IMR-90 (cell line): ENCODE measurements at regions not wholly inside any gene's neighbourhood (a gene's known extent, or its start where the extent isn't known, plus 50 kb on each side); places are given as distances from the start of the nearest gene placed in this dataset.

Experiments
- ATAC-seq: fragments of 200-7000 bp; cut with Tn5 transposase; 2 replicates; pipeline ENCODE4 v1.9.1; 2020; ENCODE audit warnings: low read depth, mild to moderate bottlenecking, moderate library complexity
- BruUV-seq: library from RNA; stranded (reverse); fragments of 400-500 nt; replicated peaks from 2 replicates; lab custom pipeline; 2021; lab: Mats Ljungman, UMichigan
- CTCF ChIA-PET: fragments of 300-600 bp; formaldehyde crosslinking; extraction: SDS; loops from one replicate; lab custom pipeline; 2021; ENCODE audit warnings: antibody characterized with exemption; lab: Yijun Ruan, JAX
- POLR2A ChIA-PET: fragments of 300-600 bp; sonication (Branson Sonifier 250); formaldehyde crosslinking; loops from one replicate; lab custom pipeline; 2022; ENCODE audit warnings: antibody characterized with exemption; ENCODE audit not compliant: unreplicated experiment; lab: Charles Lee
- DNase-seq: peaks from one replicate; pipeline ENCODE4 v3.0.0; 2013
- H2AFZ ChIP-seq: replicated peaks from 2 replicates; pipeline ENCODE3; 2013; ENCODE audit warnings: low read length, mild to moderate bottlenecking; ENCODE audit not compliant: poor library complexity
- H2AK5ac ChIP-seq: 2 replicates; pipeline ENCODE4 v1.6.1; 2013; ENCODE audit warnings: low read depth, low read length, inconsistent platforms
- H2AK9ac ChIP-seq: replicated peaks from 2 replicates; pipeline ENCODE3; 2013; ENCODE audit warnings: mild to moderate bottlenecking, low read depth, low read length, moderate library complexity; ENCODE audit not compliant: poor library complexity
- H2BK120ac ChIP-seq: 2 replicates; pipeline ENCODE4 v1.6.1; 2013; ENCODE audit warnings: low read depth, low read length, inconsistent platforms
- H2BK15ac ChIP-seq: 3 replicates; pipeline ENCODE4 v1.6.1; 2013; ENCODE audit warnings: low read depth, low read length, inconsistent platforms
- H2BK20ac ChIP-seq: 2 replicates; pipeline ENCODE4 v1.6.1; 2013; ENCODE audit warnings: low read depth, mild to moderate bottlenecking, inconsistent platforms, low read length, moderate library complexity
- H2BK5ac ChIP-seq: 2 replicates; pipeline ENCODE4 v1.6.1; 2013; ENCODE audit warnings: mild to moderate bottlenecking, low read depth, low read length, inconsistent platforms; ENCODE audit not compliant: poor library complexity, severe bottlenecking
- H3K14ac ChIP-seq: replicated peaks from 2 replicates; pipeline ENCODE4 v1.6.1; 2013; ENCODE audit warnings: low read depth, low read length, inconsistent platforms
- H3K18ac ChIP-seq: 2 replicates; pipeline ENCODE4 v1.6.1; 2013; ENCODE audit warnings: low read depth, low read length, control low read depth
- H3K23ac ChIP-seq: 2 replicates; pipeline ENCODE4 v1.6.1; 2013; ENCODE audit warnings: low read depth, low read length, inconsistent platforms
- H3K27ac ChIP-seq: 2 replicates; pipeline ENCODE4 v1.5.1; 2013; ENCODE audit warnings: mild to moderate bottlenecking, control low read depth, low read length; ENCODE audit not compliant: insufficient read depth
- H3K27me3 ChIP-seq: 2 replicates; pipeline ENCODE4 v1.6.1; 2013; ENCODE audit warnings: low read length; ENCODE audit not compliant: control insufficient read depth, insufficient read depth
- H3K36me3 ChIP-seq: 2 replicates; pipeline ENCODE4 v1.6.1; 2013; ENCODE audit warnings: low read length, mixed read lengths; ENCODE audit not compliant: control insufficient read depth, insufficient read depth
- H3K4ac ChIP-seq: 2 replicates; pipeline ENCODE4 v1.6.1; 2013; ENCODE audit warnings: low read depth, low read length, inconsistent platforms
- H3K4me1 ChIP-seq: 2 replicates; pipeline ENCODE4 v1.6.1; 2013; ENCODE audit warnings: low read length, mixed read lengths; ENCODE audit not compliant: control insufficient read depth, insufficient read depth
- H3K4me2 ChIP-seq: 2 replicates; pipeline ENCODE4 v1.6.1; 2013; ENCODE audit warnings: low read depth, mild to moderate bottlenecking, control low read depth, low read length, moderate library complexity
- H3K4me3 ChIP-seq: 2 replicates; pipeline ENCODE4 v1.5.1; 2013; ENCODE audit warnings: low read depth, mild to moderate bottlenecking, control low read depth, low read length, moderate library complexity; ENCODE audit not compliant: insufficient read depth
- H3K56ac ChIP-seq: 2 replicates; pipeline ENCODE4 v1.6.1; 2013; ENCODE audit warnings: low read length, inconsistent platforms; ENCODE audit not compliant: insufficient read depth; ENCODE audit errors: extremely low read depth
- H3K79me1 ChIP-seq, 2 experiments: 2 replicates each; pipeline ENCODE4 v1.6.1; 2013; ENCODE audit warnings: low read length in 2 of 2, inconsistent platforms in 1 of 2, low read depth in 1 of 2
- H3K9ac ChIP-seq: 2 replicates; pipeline ENCODE4 v1.6.1; 2013; ENCODE audit warnings: low read depth, low read length, control low read depth
- H3K9me1 ChIP-seq: 2 replicates; pipeline ENCODE4 v1.6.1; 2013; ENCODE audit warnings: low read length, inconsistent platforms; ENCODE audit not compliant: insufficient read depth
- H3K9me3 ChIP-seq: 2 replicates; pipeline ENCODE4 v1.6.1; 2013; ENCODE audit warnings: low read length; ENCODE audit not compliant: control insufficient read depth, insufficient read depth
- H4K20me1 ChIP-seq: 2 replicates; pipeline ENCODE4 v1.6.1; 2013; ENCODE audit warnings: low read length, inconsistent platforms; ENCODE audit not compliant: insufficient read depth
- H4K5ac ChIP-seq: 2 replicates; pipeline ENCODE4 v1.6.1; 2013; ENCODE audit warnings: mild to moderate bottlenecking, low read depth, low read length, control low read depth
- H4K8ac ChIP-seq, 2 experiments: 2 replicates each; pipeline ENCODE4 v1.6.1; 2013; ENCODE audit warnings: low read depth in 2 of 2, low read length in 2 of 2, control low read depth in 1 of 2, inconsistent platforms in 1 of 2
- H4K91ac ChIP-seq: 2 replicates; pipeline ENCODE4 v1.6.1; 2013; ENCODE audit warnings: low read depth, low read length, inconsistent platforms; ENCODE audit not compliant: insufficient read depth
- BHLHE40 ChIP-seq: fragments of 150-350 bp; IDR thresholded peaks from 2 replicates; pipeline ENCODE4 v1.6.1; 2016; ENCODE audit warnings: mild to moderate bottlenecking, low read depth, low read length
- CHD1 ChIP-seq: IDR thresholded peaks from 2 replicates; pipeline ENCODE4 v1.6.1; 2012; ENCODE audit warnings: low read depth, low read length, improper control_type of control experiment
- MAFK ChIP-seq: IDR thresholded peaks from 2 replicates; pipeline ENCODE4 v1.6.1; 2012; ENCODE audit warnings: low read depth, low read length, improper control_type of control experiment
- MXI1 ChIP-seq: IDR thresholded peaks from 2 replicates; pipeline ENCODE4 v1.6.1; 2012; ENCODE audit warnings: low read depth, mild to moderate bottlenecking, low read length, moderate library complexity, borderline replicate concordance
- NFE2L2 ChIP-seq: fragments of 150-350 bp; IDR thresholded peaks from 2 replicates; pipeline ENCODE4 v1.6.1; 2016; ENCODE audit warnings: low read depth, mild to moderate bottlenecking, low read length
- POLR2A ChIP-seq: IDR thresholded peaks from 2 replicates; pipeline ENCODE4 v1.6.1; 2012; ENCODE audit warnings: mild to moderate bottlenecking, low read depth, low read length
- RAD21 ChIP-seq: IDR thresholded peaks from 2 replicates; pipeline ENCODE4 v1.6.1; 2012; ENCODE audit warnings: low read length, improper control_type of control experiment
- RCOR1 ChIP-seq: IDR thresholded peaks from 2 replicates; pipeline ENCODE4 v1.6.1; 2012; ENCODE audit warnings: mild to moderate bottlenecking, low read length, improper control_type of control experiment; ENCODE audit not compliant: insufficient replicate concordance
- RFX5 ChIP-seq: IDR thresholded peaks from 2 replicates; pipeline ENCODE4 v1.8.0; 2012; ENCODE audit warnings: low read depth, mild to moderate bottlenecking, low read length, moderate library complexity
- SMC3 ChIP-seq: fragments of 150-350 bp; IDR thresholded peaks from 2 replicates; pipeline ENCODE4 v1.6.1; 2016; ENCODE audit warnings: low read depth, mild to moderate bottlenecking, antibody characterized with exemption, low read length, moderate library complexity
- WGBS, 2 experiments: methylation state at CpG; one replicate each; pipeline versions ENCODE4 v1.1.5 to v1.1.7; 2013; ENCODE audit warnings: missing lambda C conversion rate in 2 of 2; ENCODE audit not compliant: insufficient read length in 1 of 2; ENCODE audit errors: extremely low coverage in 2 of 2; 5-methylcytosine and 5-hydroxymethylcytosine counted together
- dilution Hi-C: fragments of 300-500 bp; cut with HindIII; formaldehyde crosslinking; loops from one replicate; pipeline ENCODE4 v1.14.3; 2018; ENCODE audit warnings: low sequenced_read_pairs; ENCODE audit not compliant: unreplicated experiment
- in situ Hi-C: fragments of 300-500 bp; cut with MboI; formaldehyde crosslinking; loops from 3 replicates; pipeline ENCODE4 v1.14.3; 2019; ENCODE audit warnings: low sequenced_read_pairs, inconsistent platforms, mixed read lengths
- intact Hi-C: fragments of 100-400 bp; cut with micrococcal nuclease; formaldehyde crosslinking; loops from 2 replicates; pipeline ENCODE4 v1.10.0; 2022
- TF ChIP-seq, protein P1 (sequence below): fragments of 150-350 bp; IDR thresholded peaks from 2 replicates; pipeline ENCODE4 v1.6.1; 2016; ENCODE audit warnings: low read depth, mild to moderate bottlenecking, low read length, moderate library complexity, borderline replicate concordance
- TF ChIP-seq, protein P2 (sequence below): conservative IDR thresholded peaks from 2 replicates; pipeline ENCODE4 v1.5.1; 2012; ENCODE audit warnings: mild to moderate bottlenecking, low read depth, low read length, improper control_type of control experiment

DNA sequence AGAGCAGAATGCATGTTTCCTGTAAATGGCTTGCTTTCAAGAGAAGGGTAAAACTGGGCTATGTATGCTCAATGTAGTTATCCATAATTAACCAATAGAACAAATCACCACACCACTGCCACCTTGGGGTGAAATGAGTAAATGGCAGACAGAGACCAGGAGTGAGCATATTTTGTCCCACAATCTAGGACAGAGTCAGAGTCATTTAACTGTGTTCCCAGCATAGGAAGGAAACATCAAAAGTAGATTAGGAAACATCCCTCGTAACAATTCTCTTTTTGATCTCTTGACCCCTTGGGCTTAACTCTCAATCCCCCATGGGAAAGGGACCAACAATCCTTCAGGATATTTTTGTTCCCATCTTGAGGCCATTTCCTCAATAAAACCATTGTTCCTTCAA is 224.8 kb downstream of the NHLRC3 start (continued):
- TF ChIP-seq SMC3 (peak; percentile 41; the same call in 1 of the 2 replicates), RAD21 (peak; percentile 51), MXI1 (no peak), NFE2L2 (no peak)
- TF ChIP-seq, protein P1, sequence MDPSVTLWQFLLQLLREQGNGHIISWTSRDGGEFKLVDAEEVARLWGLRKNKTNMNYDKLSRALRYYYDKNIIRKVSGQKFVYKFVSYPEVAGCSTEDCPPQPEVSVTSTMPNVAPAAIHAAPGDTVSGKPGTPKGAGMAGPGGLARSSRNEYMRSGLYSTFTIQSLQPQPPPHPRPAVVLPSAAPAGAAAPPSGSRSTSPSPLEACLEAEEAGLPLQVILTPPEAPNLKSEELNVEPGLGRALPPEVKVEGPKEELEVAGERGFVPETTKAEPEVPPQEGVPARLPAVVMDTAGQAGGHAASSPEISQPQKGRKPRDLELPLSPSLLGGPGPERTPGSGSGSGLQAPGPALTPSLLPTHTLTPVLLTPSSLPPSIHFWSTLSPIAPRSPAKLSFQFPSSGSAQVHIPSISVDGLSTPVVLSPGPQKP = no peak

DNA sequence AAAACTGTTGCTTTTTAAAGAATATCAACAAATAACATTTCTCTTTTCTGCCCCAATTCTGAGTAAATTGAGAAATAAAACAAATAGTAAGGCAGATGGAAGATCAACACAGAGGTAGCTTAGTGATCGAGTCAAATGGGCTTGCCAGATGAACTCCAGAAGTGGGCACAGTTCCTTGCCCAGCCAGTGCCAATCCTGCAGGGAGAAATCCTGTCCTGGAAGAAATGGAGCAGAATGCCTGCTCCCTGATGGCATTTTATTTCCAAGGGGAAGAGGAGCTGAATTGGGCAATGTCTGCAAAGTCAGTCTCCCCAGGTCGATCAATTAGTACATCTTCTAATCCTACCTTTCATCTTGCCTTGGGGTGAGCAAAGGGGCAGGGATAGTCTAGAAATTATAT is 225.3 kb downstream of the NHLRC3 start:
- ATAC-seq (no peak), DNase-seq (no peak)
- Histone ChIP-seq H3K4me2 (no peak overlapping the region), H2BK20ac (no peak overlapping the region), H2BK120ac (no peak overlapping the region), H4K8ac (no peak overlapping the region), H3K9me1 (no peaks in the 10 kb centered on the region), H3K36me3 (no peaks in the 10 kb centered on the region), H2BK15ac (no peak overlapping the region), H3K9ac (no peak overlapping the region), H2BK5ac (no peak overlapping the region), H3K4me1 (peaks cover 6% of the 10 kb centered on the region), H3K79me1 (no peaks in the 10 kb centered on the region), H4K5ac (no peak overlapping the region), H3K4ac (no peak overlapping the region), H3K56ac (no peak overlapping the region), H3K14ac (no peak overlapping the region), H3K27ac (no peak overlapping the region), H3K27me3 (no peaks in the 10 kb centered on the region), H2AFZ (no peak overlapping the region), H4K20me1 (no peaks in the 10 kb centered on the region), H3K18ac (no peak overlapping the region), H2AK5ac (no peak overlapping the region), H4K91ac (no peak overlapping the region), H3K9me3 (no peaks in the 10 kb centered on the region), H2AK9ac (no peak overlapping the region), H3K23ac (no peak overlapping the region), H3K4me3 (no peak overlapping the region)
- BruUV-seq = no TSS peak
- intact Hi-C loops = loop anchor here (1.0 to 2.0 kb wide), 3 partner anchors 118 to 353 kb away; partner anchors contain the start of gene LHFPL6
- ChIA-PET POLR2A (no interaction called here), CTCF (no interaction called here)
- in situ Hi-C loops = no loop called here
- dilution Hi-C loops = no loop called here
- 40% methylated on average over 1 of the region's 2 CpGs; no CpG with 5 or more reads in 1 of the 2 experiments for WGBS, 2 experiments
- TF ChIP-seq MAFK (no peak), CHD1 (no peak), RFX5 (no peak), MXI1 (no peak), RCOR1 (no peak), SMC3 (no peak), BHLHE40 (no peak), RAD21 (no peak), POLR2A (no peak)
- TF ChIP-seq, protein P2, sequence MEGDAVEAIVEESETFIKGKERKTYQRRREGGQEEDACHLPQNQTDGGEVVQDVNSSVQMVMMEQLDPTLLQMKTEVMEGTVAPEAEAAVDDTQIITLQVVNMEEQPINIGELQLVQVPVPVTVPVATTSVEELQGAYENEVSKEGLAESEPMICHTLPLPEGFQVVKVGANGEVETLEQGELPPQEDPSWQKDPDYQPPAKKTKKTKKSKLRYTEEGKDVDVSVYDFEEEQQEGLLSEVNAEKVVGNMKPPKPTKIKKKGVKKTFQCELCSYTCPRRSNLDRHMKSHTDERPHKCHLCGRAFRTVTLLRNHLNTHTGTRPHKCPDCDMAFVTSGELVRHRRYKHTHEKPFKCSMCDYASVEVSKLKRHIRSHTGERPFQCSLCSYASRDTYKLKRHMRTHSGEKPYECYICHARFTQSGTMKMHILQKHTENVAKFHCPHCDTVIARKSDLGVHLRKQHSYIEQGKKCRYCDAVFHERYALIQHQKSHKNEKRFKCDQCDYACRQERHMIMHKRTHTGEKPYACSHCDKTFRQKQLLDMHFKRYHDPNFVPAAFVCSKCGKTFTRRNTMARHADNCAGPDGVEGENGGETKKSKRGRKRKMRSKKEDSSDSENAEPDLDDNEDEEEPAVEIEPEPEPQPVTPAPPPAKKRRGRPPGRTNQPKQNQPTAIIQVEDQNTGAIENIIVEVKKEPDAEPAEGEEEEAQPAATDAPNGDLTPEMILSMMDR = no peak
- TF ChIP-seq, protein P1 = no peak
